ENCODE measurements at regions not wholly inside any gene's neighbourhood (a gene's known extent, or its start where the extent isn't known, plus 50 kb on each side); places are given as distances from the start of the nearest gene placed in this dataset.

DNA sequence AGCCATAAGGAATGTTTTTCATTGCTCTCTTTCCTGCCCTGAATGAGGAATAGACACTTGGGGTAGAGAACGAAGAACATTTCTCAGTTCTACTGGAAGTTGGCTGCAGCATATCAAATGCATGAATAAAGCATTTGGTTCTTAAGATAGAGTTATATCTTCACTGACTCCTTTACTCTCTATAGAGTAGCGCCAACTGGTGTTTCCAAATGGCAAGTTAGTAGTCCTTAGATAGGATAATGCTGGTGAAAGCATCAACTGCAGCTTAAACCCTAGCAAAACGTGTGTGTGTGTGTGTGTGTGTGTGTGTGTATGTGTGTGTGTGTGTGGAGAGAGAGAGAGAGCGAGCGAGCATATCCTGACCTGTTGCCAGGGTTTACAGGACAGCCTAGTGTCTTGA, 62.2 kb upstream of the FRMPD4 start:
- no peak for TF ChIP-seq RXRA (IDR thresholded peaks at IDR 0.05)
- TF ChIP-seq, protein P1, sequence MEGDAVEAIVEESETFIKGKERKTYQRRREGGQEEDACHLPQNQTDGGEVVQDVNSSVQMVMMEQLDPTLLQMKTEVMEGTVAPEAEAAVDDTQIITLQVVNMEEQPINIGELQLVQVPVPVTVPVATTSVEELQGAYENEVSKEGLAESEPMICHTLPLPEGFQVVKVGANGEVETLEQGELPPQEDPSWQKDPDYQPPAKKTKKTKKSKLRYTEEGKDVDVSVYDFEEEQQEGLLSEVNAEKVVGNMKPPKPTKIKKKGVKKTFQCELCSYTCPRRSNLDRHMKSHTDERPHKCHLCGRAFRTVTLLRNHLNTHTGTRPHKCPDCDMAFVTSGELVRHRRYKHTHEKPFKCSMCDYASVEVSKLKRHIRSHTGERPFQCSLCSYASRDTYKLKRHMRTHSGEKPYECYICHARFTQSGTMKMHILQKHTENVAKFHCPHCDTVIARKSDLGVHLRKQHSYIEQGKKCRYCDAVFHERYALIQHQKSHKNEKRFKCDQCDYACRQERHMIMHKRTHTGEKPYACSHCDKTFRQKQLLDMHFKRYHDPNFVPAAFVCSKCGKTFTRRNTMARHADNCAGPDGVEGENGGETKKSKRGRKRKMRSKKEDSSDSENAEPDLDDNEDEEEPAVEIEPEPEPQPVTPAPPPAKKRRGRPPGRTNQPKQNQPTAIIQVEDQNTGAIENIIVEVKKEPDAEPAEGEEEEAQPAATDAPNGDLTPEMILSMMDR (IDR thresholded peaks at IDR 0.05; ENCODE audit: low read depth, low read length, missing input control), result no peak
- TF ChIP-seq, protein P2, sequence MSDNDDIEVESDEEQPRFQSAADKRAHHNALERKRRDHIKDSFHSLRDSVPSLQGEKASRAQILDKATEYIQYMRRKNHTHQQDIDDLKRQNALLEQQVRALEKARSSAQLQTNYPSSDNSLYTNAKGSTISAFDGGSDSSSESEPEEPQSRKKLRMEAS (IDR thresholded peaks at IDR 0.05), result no peak
- TF ChIP-seq YY1 (IDR thresholded peaks at IDR 0.05), result no peak
- TF ChIP-seq TAF1 (conservative IDR thresholded peaks at IDR 0.05), result no peak
